Ecto neural progenitor cell (in vitro differentiated cells): ENCODE measurements at regions not wholly inside any gene's neighbourhood (a gene's known extent, or its start where the extent isn't known, plus 50 kb on each side); places are given as distances from the start of the nearest gene placed in this dataset.
"Not testable (repeated sequence)": the region's sequence is repeated elsewhere in the genome, so short reads cannot be mapped to it uniquely, and the experiment has no call there.

Source experiments
- DNase-seq: peaks from one replicate; pipeline ENCODE4 v3.0.0-alpha.2; 2018; ENCODE audit warnings: low spot score

DNA sequence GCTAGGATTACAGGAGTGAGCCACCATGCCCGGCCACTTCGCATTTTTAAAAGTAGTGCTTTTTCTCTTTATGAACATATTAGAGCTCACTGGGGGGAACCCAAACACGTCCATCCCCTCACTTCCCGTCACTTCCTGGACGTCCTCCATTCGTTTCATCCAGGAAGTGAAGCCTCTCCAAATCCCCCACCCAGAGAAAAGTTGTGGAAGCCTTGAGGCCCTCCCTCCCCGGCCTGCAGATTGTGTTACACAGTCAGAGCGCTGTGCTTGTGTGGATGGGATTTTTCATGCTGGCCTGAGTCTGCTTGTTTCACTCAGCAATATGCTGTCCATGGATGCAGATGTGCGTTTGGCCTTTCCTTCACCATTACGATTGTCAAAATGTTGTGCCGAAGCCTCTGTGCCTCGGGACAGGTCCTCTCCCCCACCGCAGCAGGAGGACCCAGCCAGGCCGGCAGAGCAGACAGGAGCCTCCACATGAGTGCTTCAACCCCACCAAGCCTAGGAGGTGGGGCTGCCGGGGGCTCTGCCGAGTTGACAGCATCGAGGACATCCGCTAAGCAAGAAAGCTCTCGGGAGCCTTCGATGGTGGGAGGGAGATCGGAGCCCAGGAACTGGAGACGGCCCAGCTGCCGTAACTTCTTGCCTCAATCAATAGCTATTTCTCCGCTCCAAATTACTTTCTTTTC lies 121.6 kb upstream of the PPP1R26 start:
- DNase-seq: no peak

DNA sequence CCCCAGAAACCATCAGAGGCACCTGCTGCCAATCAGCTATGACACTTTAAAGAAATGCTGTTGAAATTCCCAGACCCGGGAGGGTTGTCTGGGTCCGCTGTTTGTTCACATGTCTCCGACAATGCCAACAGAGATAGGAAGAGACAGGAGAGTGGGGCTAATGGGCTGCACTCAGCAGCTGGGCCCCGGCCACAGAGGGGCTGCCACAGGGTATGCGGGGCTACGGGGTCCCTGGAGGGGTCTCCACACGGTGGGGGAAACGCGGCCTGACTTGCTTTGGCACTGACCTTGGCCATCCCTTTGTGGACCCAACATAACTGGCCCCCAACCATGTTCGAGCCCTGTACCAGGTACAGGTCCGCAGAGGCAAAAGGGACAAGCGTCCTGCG lies 121.0 kb upstream of the PPP1R26 start:
- DNase-seq: no peak

GRCh38 chr9:135359764-135360163 lies 119.8 kb upstream of the PPP1R26 start:
- no peak for DNase-seq

- DNase-seq: no peak
Measured at GRCh38 chr9:135360617-135361016, 119.0 kb upstream of the PPP1R26 start.

GRCh38 chr9:135361668-135362067 lies 117.9 kb upstream of the PPP1R26 start:
- DNase-seq: not testable (repeated sequence)

GRCh38 chr9:135363596-135363995 lies 116.0 kb upstream of the PPP1R26 start:
- DNase-seq: no peak

GRCh38 chr9:135365013-135365768 lies 114.4 kb upstream of the PPP1R26 start:
- DNase-seq: peak; percentile 57

GRCh38 chr9:135366104-135366503 lies 113.5 kb upstream of the PPP1R26 start:
- DNase-seq: no peak

- no peak for DNase-seq
Measured at GRCh38 chr9:135369412-135369990, 110.1 kb upstream of the PPP1R26 start.

DNA sequence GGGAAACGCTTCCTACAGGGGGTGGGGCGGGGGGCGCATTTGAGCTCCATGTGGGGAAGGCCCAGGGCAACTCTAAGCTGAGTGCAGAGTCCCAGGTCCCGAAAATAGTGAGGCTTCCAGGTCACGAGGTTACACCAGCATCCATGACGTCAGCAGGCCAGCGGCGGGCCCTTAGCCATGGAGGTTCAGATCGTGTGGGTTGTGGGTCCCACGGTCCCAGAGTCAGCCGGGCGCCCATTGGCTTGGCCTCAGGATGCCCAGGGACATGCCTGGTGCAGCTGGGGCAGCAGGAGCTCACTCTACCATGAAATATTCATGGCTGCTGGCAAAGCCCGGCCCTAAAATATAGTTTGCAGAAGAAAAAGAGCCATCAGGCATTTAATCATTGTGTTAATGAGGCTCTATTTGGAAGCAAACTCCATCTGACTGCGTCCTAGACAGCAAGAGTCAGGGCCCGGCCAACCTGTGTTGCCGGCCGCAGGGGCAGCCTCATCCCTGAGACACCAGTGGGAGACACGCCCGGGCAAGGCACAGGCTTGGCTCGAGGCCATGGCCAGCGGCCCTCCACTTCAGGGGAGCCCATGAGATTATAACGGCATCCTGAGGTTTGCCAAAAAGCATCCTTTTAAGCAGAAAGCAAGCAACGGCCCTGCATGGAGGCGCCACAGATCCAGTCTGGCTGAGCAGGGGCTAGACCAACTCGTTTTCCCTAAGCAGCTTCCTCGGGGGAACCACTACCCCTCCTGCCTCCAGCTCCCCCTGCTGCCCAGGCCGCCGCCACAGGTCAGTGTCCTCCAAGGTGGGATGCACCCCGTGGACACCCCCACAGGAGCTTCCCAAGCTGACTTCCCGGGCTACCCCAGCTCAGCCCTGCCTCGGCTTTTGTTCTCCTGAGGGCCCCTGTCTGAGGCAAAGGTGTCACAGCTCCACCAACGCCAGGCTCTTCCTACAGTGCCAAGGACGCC lies 108.9 kb upstream of the PPP1R26 start:
- no peak for DNase-seq

DNA sequence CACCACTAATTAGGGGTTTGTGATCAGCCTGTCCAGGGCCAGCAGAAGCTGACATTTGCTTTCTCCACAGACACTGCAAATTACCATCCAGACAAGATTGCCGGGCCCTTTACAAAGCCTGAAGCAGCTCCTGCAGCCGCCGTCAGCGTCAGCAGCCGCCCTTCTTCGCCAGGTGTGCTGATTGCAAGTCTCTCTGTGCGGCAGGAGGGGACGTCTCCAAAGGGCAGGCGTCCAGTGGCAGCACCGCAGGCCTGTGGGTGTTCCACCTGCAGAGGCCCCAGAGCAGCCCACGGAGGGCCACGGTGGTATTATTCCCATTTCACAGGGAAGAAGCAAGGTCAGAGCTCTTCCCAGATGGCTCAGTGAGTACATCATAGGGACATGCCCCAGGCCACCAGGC lies 108.0 kb upstream of the PPP1R26 start:
- DNase-seq: no peak

DNA sequence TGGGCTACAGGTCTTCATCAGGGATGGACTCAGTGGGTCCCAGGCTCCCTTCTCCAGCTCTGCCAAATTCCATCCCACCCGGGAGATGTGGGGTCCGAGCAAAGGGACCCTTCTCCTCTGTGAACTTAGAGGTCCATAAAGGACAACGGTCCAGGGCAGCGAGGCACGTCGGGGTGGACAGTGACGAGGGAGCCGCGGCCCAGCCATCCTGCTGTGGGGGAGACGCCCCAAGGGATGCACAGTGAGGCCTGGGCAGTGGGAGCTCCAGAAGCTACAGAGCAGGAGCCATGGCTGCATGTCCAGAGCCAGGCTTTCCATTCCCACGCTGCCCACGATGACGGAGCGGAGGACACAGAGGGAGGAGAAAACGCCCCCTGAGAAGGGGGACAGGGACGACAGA lies 107.5 kb upstream of the PPP1R26 start:
- no peak for DNase-seq

DNA sequence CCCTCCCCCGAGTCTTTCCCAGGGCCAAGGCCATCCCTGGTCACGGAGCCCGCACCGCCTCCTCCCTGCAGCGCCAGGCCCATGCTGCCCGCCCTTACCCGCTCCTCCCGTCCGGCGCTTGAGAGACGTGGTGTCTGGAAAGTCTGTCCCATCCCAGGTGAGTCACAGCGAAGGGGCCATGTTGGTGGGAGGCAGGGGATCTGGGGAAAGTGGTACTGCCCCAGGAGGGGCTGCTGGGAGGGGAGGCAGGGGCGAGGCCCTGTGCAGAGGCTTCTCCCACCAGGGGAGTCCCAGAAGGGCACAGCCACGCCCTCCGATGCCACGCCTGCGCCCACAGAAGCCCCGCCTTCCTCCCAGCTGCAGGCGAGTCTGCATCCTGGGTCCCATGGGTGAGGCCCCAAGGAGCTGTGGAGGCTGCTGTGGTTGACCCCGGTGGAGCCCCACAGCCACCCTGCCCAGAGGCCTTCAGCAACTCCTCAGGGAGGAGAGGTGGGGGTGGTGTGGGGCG lies 107.0 kb upstream of the PPP1R26 start:
- no peak for DNase-seq

- DNase-seq: no peak
Measured at GRCh38 chr9:135373151-135373685, 106.4 kb upstream of the PPP1R26 start.

DNA sequence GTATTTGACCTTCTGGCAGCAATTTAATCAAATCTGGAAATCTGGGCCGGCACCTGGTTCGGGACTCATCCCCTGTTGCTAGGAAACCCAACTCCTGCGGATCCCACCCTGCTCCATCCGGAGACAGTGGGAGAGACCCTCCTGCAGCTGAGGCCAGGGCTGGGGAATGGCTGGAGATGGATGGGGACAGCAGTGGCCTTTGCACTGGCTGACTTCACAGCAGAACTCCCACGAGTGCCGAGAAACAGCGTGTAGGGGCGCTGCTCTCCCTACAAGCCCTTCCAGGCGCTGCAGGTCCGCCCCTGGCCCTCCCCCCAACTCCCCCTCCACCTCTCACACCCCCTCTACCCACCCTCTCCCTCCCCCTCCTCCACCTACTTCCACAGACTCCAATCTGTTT lies 105.8 kb upstream of the PPP1R26 start:
- DNase-seq: no peak

DNA sequence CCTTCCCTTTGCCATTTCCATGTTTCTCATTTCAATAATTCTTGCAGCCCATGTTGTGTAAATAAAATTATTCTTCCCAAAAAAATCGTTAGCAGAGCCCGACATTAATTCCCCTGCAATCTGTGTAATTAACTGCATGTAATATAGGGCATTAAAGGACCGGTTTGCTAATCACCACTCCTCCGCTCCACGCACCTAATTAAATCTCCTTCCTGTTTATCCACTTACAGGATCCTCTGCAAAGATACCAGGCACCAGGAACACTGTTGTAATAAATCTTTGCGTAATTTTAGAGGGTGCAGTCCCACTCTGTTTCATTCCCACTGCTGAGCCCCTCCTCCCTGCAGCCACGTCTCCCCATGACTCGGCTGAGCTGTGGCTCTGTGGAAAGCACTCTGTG lies 105.0 kb upstream of the PPP1R26 start:
- DNase-seq: no peak

DNA sequence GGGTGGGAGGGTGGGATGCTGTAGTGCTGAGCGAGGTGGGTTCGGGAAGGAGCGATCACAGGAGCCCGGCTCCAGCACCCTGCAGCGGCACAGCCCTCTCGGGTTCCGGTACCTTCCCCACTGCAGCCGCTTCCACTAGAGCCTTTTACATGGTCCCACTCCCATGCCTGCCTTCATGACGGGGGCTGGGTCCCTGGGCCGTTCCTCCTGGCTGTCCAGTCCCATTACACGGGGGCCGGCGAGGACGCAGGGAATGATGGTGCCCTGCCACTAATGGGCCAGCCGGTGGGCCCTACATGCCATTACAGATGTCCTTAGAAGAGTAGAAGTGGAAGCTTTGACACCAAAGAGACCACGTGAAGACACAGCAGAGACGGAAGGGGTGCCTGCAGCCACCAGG lies 104.6 kb upstream of the PPP1R26 start:
- DNase-seq: no peak

- no peak for DNase-seq
Measured at GRCh38 chr9:135376511-135377265, 102.9 kb upstream of the PPP1R26 start.

- no peak for DNase-seq
Measured at GRCh38 chr9:135377431-135377830, 102.2 kb upstream of the PPP1R26 start.

- no peak for DNase-seq
Measured at GRCh38 chr9:135378751-135379150, 100.8 kb upstream of the PPP1R26 start.
